ENCODE measurements at regions not wholly inside any gene's neighbourhood (a gene's known extent, or its start where the extent isn't known, plus 50 kb on each side); places are given as distances from the start of the nearest gene placed in this dataset.

GRCh38 chr16:74049027-74049426 lies 247.6 kb upstream of the PSMD7 start:
- TF ChIP-seq CTCF (IDR thresholded peaks at IDR 0.05): no peak
- no peak for TF ChIP-seq SIN3A (IDR thresholded peaks at IDR 0.05; ENCODE audit: borderline replicate concordance, insufficient read depth, low read depth, low read length)
- no peak for TF ChIP-seq POLR2AphosphoS5 (IDR thresholded peaks at IDR 0.05; ENCODE audit: low read depth, low read length)

Data from Panc1 (cell line).